A673 (cell line): ENCODE measurements at regions not wholly inside any gene's neighbourhood (a gene's known extent, or its start where the extent isn't known, plus 50 kb on each side); places are given as distances from the start of the nearest gene placed in this dataset.

ENCODE experiments used
- CTCF ChIP-seq: fragments of 300-800, 200-600 bp; sonication (generic); conservative IDR thresholded peaks from 2 replicates; pipeline ENCODE4 v1.5.1; 2017; ENCODE audit warnings: low read depth, mild to moderate bottlenecking, antibody characterized with exemption, low read length, moderate library complexity, mixed read lengths
- EZH2 ChIP-seq: fragments of 200-600 bp; sonication (generic); IDR thresholded peaks from 2 replicates; pipeline ENCODE4 v1.6.1; 2017; ENCODE audit warnings: borderline replicate concordance, low read depth, mild to moderate bottlenecking, mixed read lengths, antibody characterized with exemption, low read length; ENCODE audit not compliant: poor library complexity, severe bottlenecking

- TF ChIP-seq EZH2 (no peak), CTCF (no peak)
Measured at GRCh38 chr3:69488026-69488425, 102.1 kb upstream of the FRMD4B start.
